Natural killer cell (primary cell): ENCODE measurements at regions not wholly inside any gene's neighbourhood (a gene's known extent, or its start where the extent isn't known, plus 50 kb on each side); places are given as distances from the start of the nearest gene placed in this dataset.

Experiments used
- ATAC-seq, 3 donors: fragments of 150-1000 bp in 2 of 3; fragments of 200-7000 bp in 1 of 3; cut with Tn5 transposase; 1 replicate in 1 of 3; 2 replicates in 2 of 3; pipeline ENCODE4 v1.10.0; 2021; ENCODE audit warnings: mild to moderate bottlenecking in 2 of 3, moderate library complexity in 2 of 3
- DNase-seq, 2 donors: peaks; one replicate each; pipeline versions ENCODE4 v3.0.0 to v3.0.0-alpha.2; 2013 to 2021; ENCODE audit warnings: mixed read lengths in 1 of 2
- H3K27ac ChIP-seq: one replicate; pipeline ENCODE4 v1.5.1; 2013; ENCODE audit warnings: mild to moderate bottlenecking, low read length
- H3K27me3 ChIP-seq: one replicate; pipeline ENCODE4 v1.6.1; 2013; ENCODE audit warnings: low read length; ENCODE audit not compliant: control insufficient read depth, insufficient read depth
- H3K36me3 ChIP-seq: one replicate; pipeline ENCODE4 v1.6.1; 2013; ENCODE audit warnings: low read length; ENCODE audit not compliant: control insufficient read depth, insufficient read depth
- H3K4me1 ChIP-seq: one replicate; pipeline ENCODE4 v1.6.1; 2013; ENCODE audit warnings: low read length; ENCODE audit not compliant: control insufficient read depth, insufficient read depth
- H3K4me3 ChIP-seq: one replicate; pipeline ENCODE4 v1.5.1; 2013; ENCODE audit warnings: low read length
- H3K9me3 ChIP-seq: one replicate; pipeline ENCODE4 v1.6.1; 2013; ENCODE audit warnings: low read length; ENCODE audit not compliant: control insufficient read depth, insufficient read depth
- H3K27ac Mint-ChIP-seq, 2 donors: one replicate each; pipeline ENCODE4 v1.8.0; 2022; ENCODE audit warnings: mild to moderate bottlenecking in 2 of 2, mixed read lengths in 2 of 2, moderate library complexity in 1 of 2
- H3K27me3 Mint-ChIP-seq, 2 donors: one replicate each; pipeline ENCODE4 v1.8.0; 2022; ENCODE audit warnings: low read depth in 2 of 2, mixed read lengths in 2 of 2
- H3K36me3 Mint-ChIP-seq: one replicate; pipeline ENCODE4 v1.8.0; 2022; ENCODE audit warnings: mixed read lengths
- H3K4me1 Mint-ChIP-seq, 2 donors: one replicate each; pipeline ENCODE4 v1.8.0; 2022; ENCODE audit warnings: mixed read lengths in 2 of 2
- H3K4me3 Mint-ChIP-seq: one replicate; pipeline ENCODE4 v1.8.0; 2022; ENCODE audit warnings: mild to moderate bottlenecking, moderate library complexity, mixed read lengths
- H3K9me3 Mint-ChIP-seq, 2 donors: one replicate each; pipeline ENCODE4 v1.8.0; 2022; ENCODE audit warnings: mixed read lengths in 2 of 2
- CTCF ChIP-seq: fragments of 200-600 bp; IDR thresholded peaks from one replicate; pipeline ENCODE4 v1.8.0; 2022; ENCODE audit warnings: antibody characterized with exemption
- WGBS: methylation state at CpG from one replicate; pipeline ENCODE4 v1.1.7; 2013; ENCODE audit warnings: missing lambda C conversion rate; ENCODE audit not compliant: insufficient coverage; 5-methylcytosine and 5-hydroxymethylcytosine counted together
- intact Hi-C: fragments of 100-400 bp; cut with micrococcal nuclease; formaldehyde crosslinking; loops from one replicate; pipeline ENCODE4 v1.14.2; 2022

GRCh38 chr7:81416659-81417058 is 353.2 kb downstream of the HGF start:
- no peaks in the 10 kb centered on the region for H3K4me1 Mint-ChIP-seq
- H3K36me3 ChIP-seq, result no peaks in the 10 kb centered on the region
- H3K27me3 ChIP-seq, result no peaks in the 10 kb centered on the region
- intact Hi-C loops, result no loop called here
- H3K9me3 Mint-ChIP-seq, result peaks cover 5 to 13% of the 10 kb centered on the region in 2 donors
- no peak overlapping the region for H3K27ac Mint-ChIP-seq
- 71% methylated on average over 1 of the region's 1 CpG for WGBS
- no peak overlapping the region for H3K4me3 ChIP-seq
- no peak for ATAC-seq
- no peaks in the 10 kb centered on the region for H3K9me3 ChIP-seq
- TF ChIP-seq CTCF, result no peak
- H3K36me3 Mint-ChIP-seq, result no peaks in the 10 kb centered on the region
- H3K27me3 Mint-ChIP-seq, result no peaks in the 10 kb centered on the region
- no peaks in the 10 kb centered on the region for H3K4me1 ChIP-seq
- no peak overlapping the region for H3K4me3 Mint-ChIP-seq
- DNase-seq, result no peak
- no peak overlapping the region for H3K27ac ChIP-seq

GRCh38 chr7:81415181-81415580 is 354.7 kb downstream of the HGF start:
- Histone ChIP-seq H3K27me3 (no peaks in the 10 kb centered on the region), H3K4me3 (no peak overlapping the region), H3K9me3 (no peaks in the 10 kb centered on the region), H3K27ac (no peak overlapping the region), H3K36me3 (no peaks in the 10 kb centered on the region), H3K4me1 (no peaks in the 10 kb centered on the region)
- WGBS, result no CpG with 5 or more reads among the region's 1 CpG
- Mint-ChIP-seq H3K36me3 (no peaks in the 10 kb centered on the region), H3K4me1 (no peaks in the 10 kb centered on the region), H3K27ac (no peak overlapping the region), H3K4me3 (no peak overlapping the region), H3K27me3 (no peaks in the 10 kb centered on the region), H3K9me3 (peaks cover 10 to 16% of the 10 kb centered on the region in 2 donors)
- intact Hi-C loops, result no loop called here
- no peak for TF ChIP-seq CTCF
- ATAC-seq (no peak), DNase-seq (no peak)

GRCh38 chr7:81414411-81414810 is 355.4 kb downstream of the HGF start:
- Histone ChIP-seq H3K36me3 (no peaks in the 10 kb centered on the region), H3K27ac (no peak overlapping the region), H3K27me3 (no peaks in the 10 kb centered on the region), H3K4me3 (no peak overlapping the region), H3K4me1 (no peaks in the 10 kb centered on the region), H3K9me3 (no peaks in the 10 kb centered on the region)
- ATAC-seq (no peak), DNase-seq (no peak)
- H3K36me3 Mint-ChIP-seq, result no peaks in the 10 kb centered on the region
- H3K27ac Mint-ChIP-seq, result no peak overlapping the region
- no peak overlapping the region for H3K4me3 Mint-ChIP-seq
- H3K27me3 Mint-ChIP-seq, result no peaks in the 10 kb centered on the region
- intact Hi-C loops, result no loop called here
- no peaks in the 10 kb centered on the region for H3K4me1 Mint-ChIP-seq
- H3K9me3 Mint-ChIP-seq, result peaks cover 10 to 16% of the 10 kb centered on the region in 2 donors
- WGBS, result 69% methylated on average over 3 of the region's 3 CpGs
- TF ChIP-seq CTCF, result no peak

GRCh38 chr7:81410471-81411117 is 359.3 kb downstream of the HGF start:
- intact Hi-C loops, result no loop called here
- no CpG with 5 or more reads among the region's 6 CpGs for WGBS
- Histone ChIP-seq H3K4me3 (no peak overlapping the region), H3K27me3 (no peaks in the 10 kb centered on the region), H3K4me1 (no peaks in the 10 kb centered on the region), H3K27ac (no peak overlapping the region), H3K9me3 (no peaks in the 10 kb centered on the region), H3K36me3 (no peaks in the 10 kb centered on the region)
- TF ChIP-seq CTCF, result no peak
- DNase-seq (no peak), ATAC-seq (no peak)
- Mint-ChIP-seq H3K4me1 (no peaks in the 10 kb centered on the region), H3K27ac (no peak overlapping the region), H3K9me3 (peaks cover 7 to 9% of the 10 kb centered on the region in 2 donors), H3K4me3 (no peak overlapping the region), H3K27me3 (no peaks in the 10 kb centered on the region), H3K36me3 (no peaks in the 10 kb centered on the region)
